Astrocyte of the cerebellum (primary cell): ENCODE measurements at regions not wholly inside any gene's neighbourhood (a gene's known extent, or its start where the extent isn't known, plus 50 kb on each side); places are given as distances from the start of the nearest gene placed in this dataset.

Experiments
- DNase-seq: peaks from one replicate; pipeline ENCODE4 v3.0.0-alpha.2; 2011; ENCODE audit warnings: low read depth
- H3K4me3 ChIP-seq: 2 replicates; pipeline ENCODE4 v1.5.1; 2011; ENCODE audit warnings: mild to moderate bottlenecking, low read depth, low read length, moderate library complexity
- in situ Hi-C: cut with HindIII; loops from 2 replicates; pipeline ENCODE4 v1.10.0; 2017; ENCODE audit warnings: low sequenced_read_pairs
- TF ChIP-seq, protein P1 (sequence below): IDR thresholded peaks from 2 replicates; pipeline ENCODE4 v1.5.1; 2012; ENCODE audit warnings: low read length, low read depth, moderate library complexity, mild to moderate bottlenecking; ENCODE audit errors: missing control alignments

DNA sequence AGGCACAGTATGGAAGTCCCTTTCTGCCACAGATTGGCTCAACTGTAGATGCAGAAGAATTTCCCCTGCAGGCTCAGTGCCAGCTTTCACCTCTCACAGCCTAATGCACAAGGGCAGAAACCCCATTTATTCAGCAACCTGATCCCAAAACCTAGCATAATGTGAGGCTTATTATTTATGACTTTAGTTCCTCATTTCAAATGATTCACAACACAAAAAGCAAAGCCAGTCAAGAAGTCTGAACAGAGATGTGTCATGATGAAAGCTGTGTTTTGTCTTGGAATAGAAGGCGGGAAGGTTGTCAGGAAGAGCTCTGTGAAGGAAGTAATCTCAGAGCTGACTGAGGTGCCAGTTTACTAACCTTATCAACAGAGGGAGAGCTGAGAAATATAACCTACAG is 369.7 kb downstream of the LRRC70 start:
- TF ChIP-seq, protein P1, sequence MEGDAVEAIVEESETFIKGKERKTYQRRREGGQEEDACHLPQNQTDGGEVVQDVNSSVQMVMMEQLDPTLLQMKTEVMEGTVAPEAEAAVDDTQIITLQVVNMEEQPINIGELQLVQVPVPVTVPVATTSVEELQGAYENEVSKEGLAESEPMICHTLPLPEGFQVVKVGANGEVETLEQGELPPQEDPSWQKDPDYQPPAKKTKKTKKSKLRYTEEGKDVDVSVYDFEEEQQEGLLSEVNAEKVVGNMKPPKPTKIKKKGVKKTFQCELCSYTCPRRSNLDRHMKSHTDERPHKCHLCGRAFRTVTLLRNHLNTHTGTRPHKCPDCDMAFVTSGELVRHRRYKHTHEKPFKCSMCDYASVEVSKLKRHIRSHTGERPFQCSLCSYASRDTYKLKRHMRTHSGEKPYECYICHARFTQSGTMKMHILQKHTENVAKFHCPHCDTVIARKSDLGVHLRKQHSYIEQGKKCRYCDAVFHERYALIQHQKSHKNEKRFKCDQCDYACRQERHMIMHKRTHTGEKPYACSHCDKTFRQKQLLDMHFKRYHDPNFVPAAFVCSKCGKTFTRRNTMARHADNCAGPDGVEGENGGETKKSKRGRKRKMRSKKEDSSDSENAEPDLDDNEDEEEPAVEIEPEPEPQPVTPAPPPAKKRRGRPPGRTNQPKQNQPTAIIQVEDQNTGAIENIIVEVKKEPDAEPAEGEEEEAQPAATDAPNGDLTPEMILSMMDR: no peak
- in situ Hi-C loops: no loop called here
- DNase-seq: no peak
- no peak overlapping the region for H3K4me3 ChIP-seq

DNA sequence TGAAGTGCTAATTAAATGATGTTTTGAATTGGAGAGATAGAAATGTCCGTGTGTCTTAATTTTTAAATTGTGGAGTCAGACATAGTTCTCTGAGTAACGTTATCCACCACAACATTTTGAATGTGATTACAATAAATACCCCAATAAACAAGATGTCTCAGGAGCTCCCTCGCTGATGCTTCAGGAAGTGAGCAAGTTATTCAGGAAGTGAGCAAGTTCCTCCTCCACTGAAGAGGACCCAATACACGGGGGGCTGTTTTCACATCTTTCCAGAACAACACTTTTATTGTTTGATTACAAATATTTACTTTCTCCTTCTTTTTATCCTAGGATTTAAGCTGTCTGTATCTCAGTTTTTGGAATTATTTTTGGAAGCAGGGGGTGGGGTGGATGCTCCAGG is 363.8 kb downstream of the LRRC70 start:
- no peak overlapping the region for H3K4me3 ChIP-seq
- TF ChIP-seq, protein P1: no peak
- in situ Hi-C loops: no loop called here
- no peak for DNase-seq

DNA sequence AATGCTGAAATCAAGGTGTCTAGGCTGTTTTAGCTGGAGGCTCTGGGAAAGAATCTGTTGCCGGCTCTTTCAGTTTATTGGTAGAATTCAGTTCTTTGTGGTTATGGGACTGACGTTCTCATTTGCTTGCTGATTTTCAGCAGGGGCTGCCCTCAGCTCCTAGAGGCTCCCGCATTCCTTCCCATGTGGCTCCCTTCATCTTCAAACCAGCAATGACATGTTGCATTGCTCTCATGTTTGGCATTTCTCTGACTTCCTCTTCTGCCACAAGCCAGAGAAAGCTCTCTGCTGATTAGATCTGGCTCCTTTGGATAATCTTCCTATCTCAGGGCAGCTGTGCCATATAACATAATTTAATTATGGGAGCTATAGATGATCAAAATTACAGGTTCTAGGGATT is 360.3 kb downstream of the LRRC70 start:
- DNase-seq: no peak
- TF ChIP-seq, protein P1: no peak
- in situ Hi-C loops: no loop called here
- no peak overlapping the region for H3K4me3 ChIP-seq

DNA sequence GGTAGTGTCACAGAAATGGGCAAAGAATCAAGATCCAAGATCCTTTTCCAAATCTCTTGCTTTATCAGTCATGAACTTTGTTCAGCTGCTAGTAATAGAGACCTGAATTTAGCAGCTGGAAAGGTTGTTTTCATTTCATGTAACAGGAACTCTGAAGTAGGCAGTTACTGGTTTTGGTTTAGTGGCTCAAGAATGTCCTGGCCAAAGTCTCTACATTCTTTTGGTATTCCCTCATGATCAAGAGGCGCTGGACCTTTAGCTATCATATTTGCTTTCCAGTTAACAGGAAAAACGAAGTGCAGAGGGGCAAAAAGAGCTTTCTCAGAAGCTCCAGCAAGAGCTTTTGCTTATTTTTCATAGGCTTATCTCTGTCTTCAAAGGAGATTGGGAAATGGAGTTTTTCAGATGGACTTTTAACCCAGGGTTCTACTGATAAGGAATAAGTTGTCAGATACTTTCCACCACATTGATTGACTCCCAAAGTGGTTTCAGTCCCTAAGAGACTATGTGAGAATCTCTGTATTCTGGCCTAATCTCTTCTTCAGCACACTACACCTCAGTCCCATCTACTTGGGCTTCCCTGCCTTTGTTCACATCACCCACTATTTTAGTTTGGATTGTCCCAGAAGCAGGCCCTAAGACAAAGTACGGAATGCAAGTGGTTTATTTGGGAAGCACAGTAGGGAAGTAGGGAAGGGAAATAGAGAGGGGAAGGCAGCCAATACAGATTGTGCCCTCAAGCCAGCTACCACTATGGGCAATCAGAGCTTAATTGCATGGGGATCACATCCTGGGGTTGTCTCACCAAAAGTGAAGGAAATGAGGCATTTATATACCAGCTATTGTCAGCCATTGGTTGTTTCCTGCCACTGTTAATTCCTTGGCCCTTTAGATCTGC is 359.3 kb downstream of the LRRC70 start:
- H3K4me3 ChIP-seq: no peak overlapping the region
- in situ Hi-C loops: no loop called here
- DNase-seq: peak; percentile 35
- TF ChIP-seq, protein P1: no peak

DNA sequence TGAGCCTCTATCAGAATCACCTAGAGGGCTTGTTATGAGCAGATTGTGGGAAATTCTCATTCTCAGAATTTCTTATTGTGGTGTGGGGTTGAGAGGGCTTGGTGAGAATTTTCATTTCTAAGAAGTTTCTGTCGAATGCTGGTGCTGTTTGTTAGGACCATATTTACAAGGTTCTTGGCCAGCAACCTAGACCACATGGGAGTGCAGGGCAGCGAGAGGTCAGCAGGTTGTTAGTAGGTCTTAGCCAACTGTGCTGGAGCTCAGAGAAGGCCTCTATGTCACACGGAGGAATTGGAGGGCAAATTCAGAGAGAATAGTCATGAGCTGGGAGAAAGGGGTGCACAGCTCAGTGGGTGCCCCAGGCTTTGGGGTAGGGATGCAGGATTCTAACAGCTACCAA is 357.0 kb downstream of the LRRC70 start:
- DNase-seq: no peak
- TF ChIP-seq, protein P1: no peak
- H3K4me3 ChIP-seq: no peak overlapping the region
- in situ Hi-C loops: no loop called here

DNA sequence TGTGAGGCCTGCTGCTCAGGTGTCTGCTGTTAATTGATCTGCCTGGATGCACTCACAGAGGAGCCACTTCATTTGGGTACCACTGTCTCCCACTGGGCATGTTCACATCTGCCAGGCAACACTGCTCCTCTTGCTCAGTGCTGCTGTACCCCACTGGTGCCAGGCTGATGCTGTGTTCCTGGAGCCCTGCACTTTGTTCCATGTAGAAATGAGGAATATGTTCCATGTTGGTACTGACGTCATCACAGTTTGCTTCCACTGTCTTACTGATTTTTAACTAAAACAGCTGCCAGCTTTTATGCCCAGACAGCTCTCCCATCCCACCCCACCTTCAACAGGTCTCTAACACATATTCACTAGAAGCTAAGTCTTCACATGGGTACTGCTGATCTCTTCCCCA is 355.7 kb downstream of the LRRC70 start:
- TF ChIP-seq, protein P1: no peak
- no peak overlapping the region for H3K4me3 ChIP-seq
- in situ Hi-C loops: no loop called here
- DNase-seq: no peak
